CD8-positive, alpha-beta memory T cell (primary cell): ENCODE measurements at regions not wholly inside any gene's neighbourhood (a gene's known extent, or its start where the extent isn't known, plus 50 kb on each side); places are given as distances from the start of the nearest gene placed in this dataset.

ENCODE experiments used
- CTCF ChIA-PET: fragments of 350-600 bp; sonication (Branson Sonifier 250); formaldehyde crosslinking; loops from one replicate; lab custom pipeline; 2021; ENCODE audit warnings: antibody characterized with exemption; lab: Charles Lee
- POLR2A ChIA-PET: fragments of 350-600 bp; sonication (Branson Sonifier 250); formaldehyde crosslinking; loops from one replicate; lab custom pipeline; 2021; ENCODE audit warnings: antibody characterized with exemption; lab: Charles Lee
- DNase-seq, 5 donors: peaks; one replicate each; pipeline versions ENCODE4 v3.0.0 to v3.0.0-alpha.2; 2020 to 2022; ENCODE audit warnings: mixed read lengths in 1 of 5
- H3K27ac ChIP-seq: one replicate; pipeline ENCODE4 v1.7.0; 2013; ENCODE audit warnings: low read depth, mild to moderate bottlenecking, low read length, moderate library complexity
- H3K27me3 ChIP-seq: 2 replicates; pipeline ENCODE4 v1.7.0; 2013; ENCODE audit warnings: low read length, mild to moderate bottlenecking; ENCODE audit not compliant: insufficient read depth, poor library complexity, severe bottlenecking
- H3K36me3 ChIP-seq: 2 replicates; pipeline ENCODE4 v1.7.0; 2013; ENCODE audit warnings: mild to moderate bottlenecking, low read length, moderate library complexity; ENCODE audit not compliant: insufficient read depth
- H3K4me1 ChIP-seq: 2 replicates; pipeline ENCODE4 v1.7.0; 2013; ENCODE audit warnings: mild to moderate bottlenecking, low read length, moderate library complexity; ENCODE audit not compliant: insufficient read depth
- H3K4me3 ChIP-seq: 2 replicates; pipeline ENCODE4 v1.7.0; 2013; ENCODE audit warnings: mild to moderate bottlenecking, low read length
- H3K9me3 ChIP-seq: 2 replicates; pipeline ENCODE4 v1.7.0; 2013; ENCODE audit warnings: mild to moderate bottlenecking, low read length
- H3K27ac Mint-ChIP-seq, 8 donors: one replicate each; pipeline ENCODE4 v1.8.0; 2020 to 2021; ENCODE audit warnings: mixed read lengths in 8 of 8, mild to moderate bottlenecking in 6 of 8, inconsistent platforms in 3 of 8, moderate library complexity in 3 of 8
- H3K27me3 Mint-ChIP-seq, 2 donors: one replicate each; pipeline ENCODE4 v1.8.0; 2020 to 2021; ENCODE audit warnings: mixed read lengths in 2 of 2, mild to moderate bottlenecking in 1 of 2, moderate library complexity in 1 of 2
- H3K36me3 Mint-ChIP-seq, 3 donors: one replicate each; pipeline ENCODE4 v1.8.0; 2020 to 2021; ENCODE audit warnings: mixed read lengths in 3 of 3, inconsistent platforms in 1 of 3, mild to moderate bottlenecking in 1 of 3
- H3K4me1 Mint-ChIP-seq, 3 donors: one replicate each; pipeline ENCODE4 v1.8.0; 2020 to 2021; ENCODE audit warnings: mixed read lengths in 3 of 3, inconsistent platforms in 1 of 3, mild to moderate bottlenecking in 1 of 3
- H3K4me3 Mint-ChIP-seq, 7 donors: one replicate each; pipeline ENCODE4 v1.8.0; 2020 to 2021; ENCODE audit warnings: mixed read lengths in 7 of 7, mild to moderate bottlenecking in 6 of 7, moderate library complexity in 4 of 7, inconsistent platforms in 2 of 7
- H3K9me3 Mint-ChIP-seq, 5 donors: one replicate each; pipeline ENCODE4 v1.8.0; 2020 to 2022; ENCODE audit warnings: mixed read lengths in 5 of 5, mild to moderate bottlenecking in 3 of 5, moderate library complexity in 2 of 5, inconsistent platforms in 1 of 5

GRCh38 chr7:41762641-41763040 lies 59.8 kb upstream of the INHBA start:
- no peak overlapping the region for H3K4me3 ChIP-seq
- no peaks in the 10 kb centered on the region for H3K4me1 ChIP-seq
- DNase-seq: no peak
- Mint-ChIP-seq H3K9me3 (peaks cover 0 to 8% (median 0%) of the 10 kb centered on the region in 5 donors), H3K4me3 (no peak overlapping the region), H3K27ac (no peak overlapping the region), H3K36me3 (no peaks in the 10 kb centered on the region), H3K27me3 (no peaks in the 10 kb centered on the region), H3K4me1 (no peaks in the 10 kb centered on the region)
- no peaks in the 10 kb centered on the region for H3K9me3 ChIP-seq
- POLR2A ChIA-PET: no interaction called here
- H3K27ac ChIP-seq: no peak overlapping the region
- CTCF ChIA-PET: no interaction called here
- H3K27me3 ChIP-seq: no peaks in the 10 kb centered on the region
- H3K36me3 ChIP-seq: no peaks in the 10 kb centered on the region

- Histone ChIP-seq H3K27me3 (no peaks in the 10 kb centered on the region), H3K36me3 (no peaks in the 10 kb centered on the region), H3K4me1 (no peaks in the 10 kb centered on the region), H3K27ac (no peak overlapping the region), H3K4me3 (no peak overlapping the region), H3K9me3 (no peaks in the 10 kb centered on the region)
- ChIA-PET CTCF (no interaction called here), POLR2A (no interaction called here)
- H3K27me3 Mint-ChIP-seq: no peaks in the 10 kb centered on the region
- no peaks in the 10 kb centered on the region for H3K36me3 Mint-ChIP-seq
- no peak overlapping the region for H3K27ac Mint-ChIP-seq
- peaks cover 0 to 9% (median 4%) of the 10 kb centered on the region in 5 donors for H3K9me3 Mint-ChIP-seq
- H3K4me1 Mint-ChIP-seq: no peaks in the 10 kb centered on the region
- no peak for DNase-seq
- no peak overlapping the region for H3K4me3 Mint-ChIP-seq
Measured at GRCh38 chr7:41760293-41760692, 57.4 kb upstream of the INHBA start.

- H3K9me3 Mint-ChIP-seq: peaks cover 2 to 10% (median 4%) of the 10 kb centered on the region in 5 donors
- Histone ChIP-seq H3K27me3 (no peaks in the 10 kb centered on the region), H3K4me1 (no peaks in the 10 kb centered on the region), H3K27ac (no peak overlapping the region), H3K36me3 (no peaks in the 10 kb centered on the region), H3K4me3 (no peak overlapping the region), H3K9me3 (no peaks in the 10 kb centered on the region)
- ChIA-PET CTCF (no interaction called here), POLR2A (no interaction called here)
- H3K4me3 Mint-ChIP-seq: no peak overlapping the region
- H3K27me3 Mint-ChIP-seq: no peaks in the 10 kb centered on the region
- H3K4me1 Mint-ChIP-seq: no peaks in the 10 kb centered on the region
- no peaks in the 10 kb centered on the region for H3K36me3 Mint-ChIP-seq
- H3K27ac Mint-ChIP-seq: no peak overlapping the region
- no peak for DNase-seq
Measured at GRCh38 chr7:41758321-41758720, 55.4 kb upstream of the INHBA start.

DNA sequence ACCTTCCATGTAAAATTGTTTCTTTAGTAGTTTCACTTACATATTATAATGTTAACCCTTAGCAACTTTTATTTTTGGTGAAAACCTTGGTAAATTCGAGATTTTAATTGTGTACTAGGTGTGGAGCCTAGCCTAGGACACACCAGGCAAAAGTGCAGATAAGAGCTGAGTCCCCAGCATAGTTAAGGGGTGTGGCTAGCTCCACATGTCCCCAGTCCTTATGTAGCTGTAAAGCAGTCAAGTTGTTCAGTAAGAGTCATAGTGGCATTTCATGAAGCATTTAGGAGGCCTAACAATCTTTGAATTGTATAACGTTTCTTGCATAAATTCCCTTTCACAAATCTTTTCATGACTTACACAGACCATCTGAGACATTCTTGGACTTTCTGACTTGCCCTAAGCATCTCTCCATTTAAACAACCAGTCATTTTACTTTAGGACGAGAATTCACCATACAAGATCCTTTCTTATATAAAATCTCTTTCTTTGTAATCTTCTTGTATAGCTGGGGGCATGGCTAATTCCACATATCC lies 53.8 kb upstream of the INHBA start:
- Histone ChIP-seq H3K4me3 (no peak overlapping the region), H3K9me3 (no peaks in the 10 kb centered on the region), H3K27me3 (no peaks in the 10 kb centered on the region), H3K4me1 (no peaks in the 10 kb centered on the region), H3K36me3 (no peaks in the 10 kb centered on the region), H3K27ac (no peak overlapping the region)
- Mint-ChIP-seq H3K9me3 (peaks cover 2 to 13% (median 5%) of the 10 kb centered on the region in 5 donors), H3K4me1 (no peaks in the 10 kb centered on the region), H3K27me3 (no peaks in the 10 kb centered on the region), H3K4me3 (no peak overlapping the region), H3K27ac (no peak overlapping the region), H3K36me3 (no peaks in the 10 kb centered on the region)
- DNase-seq: no peak
- POLR2A ChIA-PET: no interaction called here
- CTCF ChIA-PET: no interaction called here

- Histone ChIP-seq H3K9me3 (no peaks in the 10 kb centered on the region), H3K27ac (no peak overlapping the region), H3K36me3 (no peaks in the 10 kb centered on the region), H3K4me3 (no peak overlapping the region), H3K4me1 (no peaks in the 10 kb centered on the region), H3K27me3 (no peaks in the 10 kb centered on the region)
- Mint-ChIP-seq H3K4me1 (no peaks in the 10 kb centered on the region), H3K4me3 (no peak overlapping the region), H3K36me3 (no peaks in the 10 kb centered on the region), H3K9me3 (peaks cover 2 to 13% (median 3%) of the 10 kb centered on the region in 5 donors), H3K27ac (no peak overlapping the region), H3K27me3 (no peaks in the 10 kb centered on the region)
- ChIA-PET CTCF (no interaction called here), POLR2A (no interaction called here)
- no peak for DNase-seq
Measured at GRCh38 chr7:41755096-41755495, 52.2 kb upstream of the INHBA start.

- ChIA-PET POLR2A (no interaction called here), CTCF (no interaction called here)
- no peak overlapping the region for H3K27ac Mint-ChIP-seq
- no peaks in the 10 kb centered on the region for H3K4me1 Mint-ChIP-seq
- Histone ChIP-seq H3K27me3 (no peaks in the 10 kb centered on the region), H3K36me3 (no peaks in the 10 kb centered on the region), H3K4me1 (no peaks in the 10 kb centered on the region), H3K9me3 (no peaks in the 10 kb centered on the region), H3K4me3 (no peak overlapping the region), H3K27ac (no peak overlapping the region)
- H3K4me3 Mint-ChIP-seq: no peak overlapping the region
- H3K9me3 Mint-ChIP-seq: peaks cover 2 to 13% (median 3%) of the 10 kb centered on the region in 5 donors
- no peaks in the 10 kb centered on the region for H3K36me3 Mint-ChIP-seq
- no peak for DNase-seq
- H3K27me3 Mint-ChIP-seq: no peaks in the 10 kb centered on the region
Measured at GRCh38 chr7:41754046-41754445, 51.2 kb upstream of the INHBA start.
